ENCODE measurements at regions not wholly inside any gene's neighbourhood (a gene's known extent, or its start where the extent isn't known, plus 50 kb on each side); places are given as distances from the start of the nearest gene placed in this dataset.

DNA sequence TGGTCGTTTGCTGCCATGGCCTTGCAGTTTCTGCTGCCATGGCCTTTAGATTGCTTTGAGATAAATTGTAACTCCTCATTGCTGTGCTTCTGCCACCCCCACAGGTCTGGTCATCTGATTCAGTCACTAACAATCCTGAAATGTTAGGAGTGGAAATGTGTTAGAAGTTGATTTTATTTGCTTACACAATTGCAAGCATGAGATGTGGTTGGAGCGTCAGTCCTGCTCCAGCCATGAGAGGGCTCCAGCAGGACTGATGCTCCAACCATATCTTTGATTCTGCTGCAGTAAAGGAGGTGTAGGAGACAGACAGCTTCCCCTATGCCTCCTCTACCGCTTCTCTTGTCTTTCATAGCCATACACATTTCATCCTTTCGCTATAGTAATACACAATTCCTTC lies 226.8 kb upstream of the RGS6 start:
- FAIRE-seq (no peak), DNase-seq (ENCODE audit: low read depth) (no peak)
- H3K9me3 Mint-ChIP-seq (ENCODE audit: unreplicated experiment), result no peaks in the 10 kb centered on the region
- Histone ChIP-seq H3K4me1 (ENCODE audit: insufficient read depth, low read length) (peaks cover 6% of the 10 kb centered on the region), H3K4me3 (ENCODE audit: insufficient read depth, low read depth, low read length) (no peak overlapping the region), H4K20me1 (ENCODE audit: insufficient read depth, low read length) (no peaks in the 10 kb centered on the region), H3K9ac (ENCODE audit: low read length) (no peak overlapping the region), H3K36me3 (ENCODE audit: insufficient read depth, low read length) (peaks cover 13% of the 10 kb centered on the region), H3K79me2 (ENCODE audit: insufficient read depth, low read length) (no peaks in the 10 kb centered on the region), H3K9me3 (ENCODE audit: insufficient read depth, low read depth, low read length) (no peaks in the 10 kb centered on the region), H3K27me3 (ENCODE audit: insufficient read depth, low read length) (no peaks in the 10 kb centered on the region), H3K27ac (ENCODE audit: low read depth, low read length) (no peak overlapping the region), H2AFZ (ENCODE audit: low read depth, low read length) (no peak overlapping the region), H3K4me2 (ENCODE audit: low read length) (no peak overlapping the region)
- H3K4me1 Mint-ChIP-seq (ENCODE audit: low read depth, unreplicated experiment), result peaks cover 18% of the 10 kb centered on the region
- H3K36me3 Mint-ChIP-seq (ENCODE audit: low read depth, unreplicated experiment), result peaks cover 12% of the 10 kb centered on the region
- no peak overlapping the region for H3K27ac Mint-ChIP-seq (ENCODE audit: unreplicated experiment)
- TF ChIP-seq, protein P1, sequence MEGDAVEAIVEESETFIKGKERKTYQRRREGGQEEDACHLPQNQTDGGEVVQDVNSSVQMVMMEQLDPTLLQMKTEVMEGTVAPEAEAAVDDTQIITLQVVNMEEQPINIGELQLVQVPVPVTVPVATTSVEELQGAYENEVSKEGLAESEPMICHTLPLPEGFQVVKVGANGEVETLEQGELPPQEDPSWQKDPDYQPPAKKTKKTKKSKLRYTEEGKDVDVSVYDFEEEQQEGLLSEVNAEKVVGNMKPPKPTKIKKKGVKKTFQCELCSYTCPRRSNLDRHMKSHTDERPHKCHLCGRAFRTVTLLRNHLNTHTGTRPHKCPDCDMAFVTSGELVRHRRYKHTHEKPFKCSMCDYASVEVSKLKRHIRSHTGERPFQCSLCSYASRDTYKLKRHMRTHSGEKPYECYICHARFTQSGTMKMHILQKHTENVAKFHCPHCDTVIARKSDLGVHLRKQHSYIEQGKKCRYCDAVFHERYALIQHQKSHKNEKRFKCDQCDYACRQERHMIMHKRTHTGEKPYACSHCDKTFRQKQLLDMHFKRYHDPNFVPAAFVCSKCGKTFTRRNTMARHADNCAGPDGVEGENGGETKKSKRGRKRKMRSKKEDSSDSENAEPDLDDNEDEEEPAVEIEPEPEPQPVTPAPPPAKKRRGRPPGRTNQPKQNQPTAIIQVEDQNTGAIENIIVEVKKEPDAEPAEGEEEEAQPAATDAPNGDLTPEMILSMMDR (IDR thresholded peaks at IDR 0.05; ENCODE audit: insufficient read depth, low read depth, low read length), result no peak
- TF ChIP-seq EZH2 (IDR thresholded peaks at IDR 0.05; ENCODE audit: insufficient read depth, low read length), result no peak
- no peaks in the 10 kb centered on the region for H3K27me3 Mint-ChIP-seq (ENCODE audit: low read depth, unreplicated experiment)
- H3K4me3 Mint-ChIP-seq (ENCODE audit: unreplicated experiment), result no peak overlapping the region

DNA sequence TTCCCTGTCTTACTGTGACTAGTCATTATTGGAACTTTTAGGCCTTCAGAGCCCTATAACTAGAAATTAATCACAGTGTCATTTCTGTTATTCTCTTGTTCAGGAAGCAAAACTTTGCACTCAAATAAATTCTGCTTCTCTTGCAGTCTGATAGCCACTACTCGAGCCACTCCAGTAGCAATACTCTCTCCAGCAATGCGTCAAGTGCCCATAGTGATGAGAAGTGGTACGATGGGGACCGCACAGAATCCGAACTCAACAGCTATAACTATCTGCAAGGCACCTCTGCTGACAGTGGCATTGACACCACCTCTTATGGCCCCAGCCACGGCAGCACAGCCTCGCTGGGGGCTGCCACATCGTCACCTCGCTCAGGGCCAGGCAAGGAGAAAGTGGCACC lies 223.2 kb upstream of the RGS6 start:
- Histone ChIP-seq H3K79me2 (ENCODE audit: insufficient read depth, low read length) (no peaks in the 10 kb centered on the region), H4K20me1 (ENCODE audit: insufficient read depth, low read length) (no peaks in the 10 kb centered on the region), H3K4me2 (ENCODE audit: low read length) (no peak overlapping the region), H3K9me3 (ENCODE audit: insufficient read depth, low read depth, low read length) (no peaks in the 10 kb centered on the region), H3K4me3 (ENCODE audit: insufficient read depth, low read depth, low read length) (no peak overlapping the region), H3K9ac (ENCODE audit: low read length) (no peak overlapping the region), H3K36me3 (ENCODE audit: insufficient read depth, low read length) (peaks cover 8% of the 10 kb centered on the region), H3K27ac (ENCODE audit: low read depth, low read length) (no peak overlapping the region), H3K27me3 (ENCODE audit: insufficient read depth, low read length) (no peaks in the 10 kb centered on the region), H3K4me1 (ENCODE audit: insufficient read depth, low read length) (peaks cover 33% of the 10 kb centered on the region), H2AFZ (ENCODE audit: low read depth, low read length) (no peak overlapping the region)
- Mint-ChIP-seq H3K27me3 (ENCODE audit: low read depth, unreplicated experiment) (no peaks in the 10 kb centered on the region), H3K4me1 (ENCODE audit: low read depth, unreplicated experiment) (peaks cover 30% of the 10 kb centered on the region), H3K36me3 (ENCODE audit: low read depth, unreplicated experiment) (peaks cover 10% of the 10 kb centered on the region), H3K27ac (ENCODE audit: unreplicated experiment) (no peak overlapping the region), H3K4me3 (ENCODE audit: unreplicated experiment) (no peak overlapping the region), H3K9me3 (ENCODE audit: unreplicated experiment) (no peaks in the 10 kb centered on the region)
- FAIRE-seq, result no peak
- TF ChIP-seq, protein P1 (IDR thresholded peaks at IDR 0.05; ENCODE audit: insufficient read depth, low read depth, low read length), result no peak
- no peak for TF ChIP-seq EZH2 (IDR thresholded peaks at IDR 0.05; ENCODE audit: insufficient read depth, low read length)
- DNase-seq (ENCODE audit: low read depth), result no peak

- no peaks in the 10 kb centered on the region for H4K20me1 ChIP-seq (ENCODE audit: insufficient read depth, low read length)
- peaks cover 8% of the 10 kb centered on the region for H3K36me3 ChIP-seq (ENCODE audit: insufficient read depth, low read length)
- no peaks in the 10 kb centered on the region for H3K27me3 ChIP-seq (ENCODE audit: insufficient read depth, low read length)
- no peak overlapping the region for H3K4me2 ChIP-seq (ENCODE audit: low read length)
- no peak overlapping the region for H3K4me3 ChIP-seq (ENCODE audit: insufficient read depth, low read depth, low read length)
- H3K27ac Mint-ChIP-seq (ENCODE audit: unreplicated experiment), result no peak overlapping the region
- H2AFZ ChIP-seq (ENCODE audit: low read depth, low read length), result no peak overlapping the region
- no peak overlapping the region for H3K9ac ChIP-seq (ENCODE audit: low read length)
- H3K9me3 ChIP-seq (ENCODE audit: insufficient read depth, low read depth, low read length), result no peaks in the 10 kb centered on the region
- DNase-seq (ENCODE audit: low read depth), result no peak
- no peaks in the 10 kb centered on the region for H3K27me3 Mint-ChIP-seq (ENCODE audit: low read depth, unreplicated experiment)
- H3K79me2 ChIP-seq (ENCODE audit: insufficient read depth, low read length), result no peaks in the 10 kb centered on the region
- H3K9me3 Mint-ChIP-seq (ENCODE audit: unreplicated experiment), result no peaks in the 10 kb centered on the region
- peaks cover 10% of the 10 kb centered on the region for H3K36me3 Mint-ChIP-seq (ENCODE audit: low read depth, unreplicated experiment)
- FAIRE-seq, result no peak
- H3K4me1 ChIP-seq (ENCODE audit: insufficient read depth, low read length), result peaks cover 42% of the 10 kb centered on the region
- no peak overlapping the region for H3K4me3 Mint-ChIP-seq (ENCODE audit: unreplicated experiment)
- H3K4me1 Mint-ChIP-seq (ENCODE audit: low read depth, unreplicated experiment), result peaks cover 30% of the 10 kb centered on the region
- TF ChIP-seq EZH2 (IDR thresholded peaks at IDR 0.05; ENCODE audit: insufficient read depth, low read length), result no peak
- TF ChIP-seq, protein P1 (IDR thresholded peaks at IDR 0.05; ENCODE audit: insufficient read depth, low read depth, low read length), result no peak
- peak overlapping the region; percentile 20 for H3K27ac ChIP-seq (ENCODE audit: low read depth, low read length)
These were observed 222.2 kb upstream of the RGS6 start for GRCh38 chr14:71709987-71710386.
